HEK293 (cell line): ENCODE measurements at regions not wholly inside any gene's neighbourhood (a gene's known extent, or its start where the extent isn't known, plus 50 kb on each side); places are given as distances from the start of the nearest gene placed in this dataset.

Experiments used
- CTCF ChIA-PET: fragments of 350-600 bp; formaldehyde crosslinking; extraction: SDS; loops from one replicate; lab custom pipeline; 2021; ENCODE audit warnings: antibody characterized with exemption; lab: Yijun Ruan, JAX
- POLR2A ChIA-PET: fragments of 300-600 bp; formaldehyde crosslinking; extraction: SDS; loops from one replicate; lab custom pipeline; 2020; ENCODE audit warnings: antibody characterized with exemption, inconsistent platforms; lab: Yijun Ruan, JAX
- H3K27ac ChIP-seq: fragments of 200-500 bp; sonication (Bioruptor generic); 2 replicates; pipeline ENCODE4 v1.5.1; 2014; ENCODE audit warnings: low read depth, low read length, control low read depth, inconsistent platforms; ENCODE audit errors: extremely low read depth
- H3K36me3 ChIP-seq, 2 experiments: fragments of 200-500 bp in 1 of 2; sonication (Bioruptor generic) in 1 of 2; 1 replicate in 1 of 2; 2 replicates in 1 of 2; pipeline ENCODE4 v1.5.1; 2014 to 2017; ENCODE audit warnings: inconsistent platforms in 2 of 2, low read length in 2 of 2; ENCODE audit not compliant: control insufficient read depth in 2 of 2, insufficient read depth in 1 of 2
- H3K4me1 ChIP-seq: fragments of 200-500 bp; sonication (Bioruptor generic); 2 replicates; pipeline ENCODE4 v1.5.1; 2014; ENCODE audit warnings: mild to moderate bottlenecking, low read length, inconsistent platforms; ENCODE audit not compliant: control insufficient read depth, insufficient read depth
- H3K4me3 ChIP-seq: 2 replicates; pipeline ENCODE4 v1.5.1; 2011; ENCODE audit warnings: low read depth, mild to moderate bottlenecking, control low read depth, low read length, moderate library complexity
- H3K9me3 ChIP-seq: fragments of 200-500 bp; sonication (Bioruptor generic); 2 replicates; pipeline ENCODE4 v1.5.1; 2014; ENCODE audit warnings: low read depth, low read length, inconsistent platforms; ENCODE audit not compliant: control insufficient read depth, insufficient read depth
- GLIS2 ChIP-seq: fragments of 450-650 bp; formaldehyde crosslinking; IDR thresholded peaks from 2 replicates; pipeline ENCODE4 v1.5.1; 2016; ENCODE audit warnings: missing biosample characterization, missing genetic modification characterization
- PRDM2 ChIP-seq: fragments of 450-650 bp; formaldehyde crosslinking; IDR thresholded peaks from 2 replicates; pipeline ENCODE4 v1.5.1; 2016; ENCODE audit warnings: missing biosample characterization, missing genetic modification characterization, borderline replicate concordance
- TRIM28 ChIP-seq: IDR thresholded peaks from 2 replicates; pipeline ENCODE4 v1.6.1; 2011; ENCODE audit warnings: low read length, control low read depth, borderline replicate concordance
- YY2 ChIP-seq: fragments of 450-650 bp; formaldehyde crosslinking; IDR thresholded peaks from 2 replicates; pipeline ENCODE4 v1.5.1; 2016; ENCODE audit warnings: missing biosample characterization, missing genetic modification characterization
- ZBTB20 ChIP-seq: fragments of 450-650 bp; formaldehyde crosslinking; IDR thresholded peaks from 2 replicates; pipeline ENCODE4 v1.5.1; 2016; ENCODE audit warnings: missing biosample characterization, missing genetic modification characterization
- ZBTB26 ChIP-seq: fragments of 450-650 bp; formaldehyde crosslinking; optimal IDR thresholded peaks from 2 replicates; pipeline ENCODE3; 2016; ENCODE audit warnings: missing biosample characterization, mild to moderate bottlenecking, missing genetic modification characterization
- ZBTB7A ChIP-seq: fragments of 450-650 bp; formaldehyde crosslinking; IDR thresholded peaks from 2 replicates; pipeline ENCODE4 v1.5.1; 2016; ENCODE audit warnings: low read depth, missing biosample characterization, missing genetic modification characterization
- ZNF112 ChIP-seq: fragments of 450-650 bp; formaldehyde crosslinking; IDR thresholded peaks from 2 replicates; pipeline ENCODE4 v1.5.0; 2017; ENCODE audit warnings: missing biosample characterization, missing genetic modification characterization
- ZNF132 ChIP-seq: fragments of 450-650 bp; formaldehyde crosslinking; IDR thresholded peaks from 2 replicates; pipeline ENCODE4 v1.5.1; 2017; ENCODE audit warnings: missing biosample characterization, missing genetic modification characterization, borderline replicate concordance
- ZNF18 ChIP-seq: fragments of 450-650 bp; formaldehyde crosslinking; IDR thresholded peaks from 2 replicates; pipeline ENCODE4 v1.5.1; 2016; ENCODE audit warnings: missing biosample characterization, missing genetic modification characterization
- ZNF2 ChIP-seq: fragments of 450-650 bp; formaldehyde crosslinking; IDR thresholded peaks from 2 replicates; pipeline ENCODE4 v1.5.1; 2016; ENCODE audit warnings: missing biosample characterization, missing genetic modification characterization
- ZNF391 ChIP-seq: fragments of 450-650 bp; formaldehyde crosslinking; IDR thresholded peaks from 2 replicates; pipeline ENCODE4 v1.5.1; 2016; ENCODE audit warnings: low read depth, missing biosample characterization, missing genetic modification characterization, borderline replicate concordance
- ZNF48 ChIP-seq: fragments of 450-650 bp; formaldehyde crosslinking; IDR thresholded peaks from 2 replicates; pipeline ENCODE4 v1.5.1; 2016; ENCODE audit warnings: missing biosample characterization, missing genetic modification characterization
- ZNF488 ChIP-seq: fragments of 450-650 bp; formaldehyde crosslinking; IDR thresholded peaks from 2 replicates; pipeline ENCODE4 v1.5.1; 2016; ENCODE audit warnings: missing biosample characterization, missing genetic modification characterization
- ZNF544 ChIP-seq: fragments of 450-650 bp; formaldehyde crosslinking; IDR thresholded peaks from 2 replicates; pipeline ENCODE4 v1.5.0; 2017; ENCODE audit warnings: missing biosample characterization, missing genetic modification characterization
- ZNF558 ChIP-seq: fragments of 450-650 bp; formaldehyde crosslinking; IDR thresholded peaks from 2 replicates; pipeline ENCODE4 v1.5.1; 2016; ENCODE audit warnings: missing biosample characterization, missing genetic modification characterization
- ZNF561 ChIP-seq: fragments of 450-650 bp; IDR thresholded peaks from 2 replicates; pipeline ENCODE4 v1.5.1; 2018; ENCODE audit warnings: missing biosample characterization, missing genetic modification characterization, borderline replicate concordance
- ZNF600 ChIP-seq: fragments of 450-650 bp; formaldehyde crosslinking; IDR thresholded peaks from 2 replicates; pipeline ENCODE4 v1.5.1; 2016; ENCODE audit warnings: missing biosample characterization, missing genetic modification characterization
- ZNF629 ChIP-seq: fragments of 450-650 bp; formaldehyde crosslinking; IDR thresholded peaks from 2 replicates; pipeline ENCODE4 v1.5.1; 2017; ENCODE audit warnings: missing biosample characterization, missing genetic modification characterization
- ZNF768 ChIP-seq: fragments of 450-650 bp; formaldehyde crosslinking; IDR thresholded peaks from 2 replicates; pipeline ENCODE4 v1.5.1; 2018; ENCODE audit warnings: missing biosample characterization, mild to moderate bottlenecking, missing genetic modification characterization
- ZNF792 ChIP-seq: fragments of 450-650 bp; formaldehyde crosslinking; IDR thresholded peaks from 2 replicates; pipeline ENCODE4 v1.5.1; 2016; ENCODE audit warnings: missing biosample characterization, missing genetic modification characterization
- ZNF843 ChIP-seq: fragments of 450-650 bp; formaldehyde crosslinking; IDR thresholded peaks from 2 replicates; pipeline ENCODE4 v1.5.1; 2016; ENCODE audit warnings: missing biosample characterization, missing genetic modification characterization
- ZSCAN30 ChIP-seq: fragments of 450-650 bp; IDR thresholded peaks from 2 replicates; pipeline ENCODE4 v1.5.1; 2018; ENCODE audit warnings: missing biosample characterization, mild to moderate bottlenecking, missing genetic modification characterization, moderate library complexity

GRCh38 chr12:46046436-46046835 is 56.1 kb upstream of the SCAF11 start:
- no peaks in the 10 kb centered on the region for H3K9me3 ChIP-seq
- no peak overlapping the region for H3K4me3 ChIP-seq
- H3K27ac ChIP-seq = no peak overlapping the region
- H3K4me1 ChIP-seq = no peaks in the 10 kb centered on the region
- TF ChIP-seq YY2 = no peak
- peak; percentile 99 for TF ChIP-seq ZNF558 (tag by site-specific recombination)
- no peak for TF ChIP-seq ZSCAN30 (tag by site-specific recombination)
- no peak for TF ChIP-seq ZNF843 (tag by site-specific recombination)
- no peak for TF ChIP-seq ZBTB7A
- TF ChIP-seq ZNF629 (tag by site-specific recombination) = no peak
- TF ChIP-seq, all 188 proteins: peak for 1
- no peaks in the 10 kb centered on the region for H3K36me3 ChIP-seq
- CTCF ChIA-PET = interaction anchor here (0.8 kb wide), 1 partner anchor 1033 kb away, joined by 3 read pairs; the partner anchor contains the start of genes AMIGO2 and PCED1B
- POLR2A ChIA-PET = no interaction called here

DNA sequence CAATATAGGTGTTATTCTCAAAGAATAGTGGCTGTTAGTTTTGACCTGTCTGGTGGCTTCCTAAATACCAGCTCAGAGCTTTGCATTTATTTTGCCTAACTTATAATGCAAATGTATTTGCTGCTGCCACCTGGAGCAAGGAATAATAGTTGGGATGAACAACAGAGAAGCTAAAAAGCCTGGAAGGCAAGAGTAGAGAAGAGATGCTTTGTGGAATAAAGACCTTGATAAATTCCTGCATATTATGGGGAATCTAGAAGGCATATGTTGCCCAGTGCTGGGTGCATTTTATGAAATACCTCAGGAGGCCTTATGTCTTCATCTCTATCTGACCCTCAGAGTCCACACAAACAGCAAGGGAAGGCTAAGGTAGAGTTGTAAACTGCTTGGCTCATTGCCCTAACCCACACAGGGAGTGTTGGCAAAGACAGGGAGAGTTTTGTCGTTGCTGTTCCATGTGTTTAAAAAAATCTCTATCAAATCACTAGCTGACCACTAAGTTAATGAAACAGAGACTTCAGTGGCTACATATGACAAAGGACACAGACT is 53.7 kb upstream of the SCAF11 start:
- Histone ChIP-seq H3K4me3 (no peak overlapping the region), H3K27ac (no peak overlapping the region), H3K4me1 (no peaks in the 10 kb centered on the region), H3K36me3 (no peaks in the 10 kb centered on the region), H3K9me3 (no peaks in the 10 kb centered on the region)
- ChIA-PET POLR2A (no interaction called here), CTCF (interaction anchor here (0.7 kb wide), 1 partner anchor 766 kb away, joined by 3 read pairs; no protein-coding TSS in a partner anchor)
- TF ChIP-seq ZNF48 (tag by site-specific recombination) (no peak), ZNF792 (tag by site-specific recombination) (no peak), PRDM2 (no peak), ZNF544 (tag by site-specific recombination) (no peak), GLIS2 (tag by site-specific recombination) (no peak), ZNF18 (tag by site-specific recombination) (no peak), ZNF132 (tag by site-specific recombination) (no peak), ZNF391 (no peak), ZNF561 (tag by site-specific recombination) (no peak), ZBTB26 (tag by site-specific recombination) (no peak), ZBTB20 (tag by site-specific recombination) (no peak), ZNF2 (tag by site-specific recombination) (no peak), ZNF488 (tag by site-specific recombination) (no peak), TRIM28 (no peak), ZNF768 (tag by site-specific recombination) (no peak), ZNF600 (tag by site-specific recombination) (no peak), ZNF112 (tag by site-specific recombination) (no peak)
